ENCODE measurements at regions not wholly inside any gene's neighbourhood (a gene's known extent, or its start where the extent isn't known, plus 50 kb on each side); places are given as distances from the start of the nearest gene placed in this dataset.

DNA sequence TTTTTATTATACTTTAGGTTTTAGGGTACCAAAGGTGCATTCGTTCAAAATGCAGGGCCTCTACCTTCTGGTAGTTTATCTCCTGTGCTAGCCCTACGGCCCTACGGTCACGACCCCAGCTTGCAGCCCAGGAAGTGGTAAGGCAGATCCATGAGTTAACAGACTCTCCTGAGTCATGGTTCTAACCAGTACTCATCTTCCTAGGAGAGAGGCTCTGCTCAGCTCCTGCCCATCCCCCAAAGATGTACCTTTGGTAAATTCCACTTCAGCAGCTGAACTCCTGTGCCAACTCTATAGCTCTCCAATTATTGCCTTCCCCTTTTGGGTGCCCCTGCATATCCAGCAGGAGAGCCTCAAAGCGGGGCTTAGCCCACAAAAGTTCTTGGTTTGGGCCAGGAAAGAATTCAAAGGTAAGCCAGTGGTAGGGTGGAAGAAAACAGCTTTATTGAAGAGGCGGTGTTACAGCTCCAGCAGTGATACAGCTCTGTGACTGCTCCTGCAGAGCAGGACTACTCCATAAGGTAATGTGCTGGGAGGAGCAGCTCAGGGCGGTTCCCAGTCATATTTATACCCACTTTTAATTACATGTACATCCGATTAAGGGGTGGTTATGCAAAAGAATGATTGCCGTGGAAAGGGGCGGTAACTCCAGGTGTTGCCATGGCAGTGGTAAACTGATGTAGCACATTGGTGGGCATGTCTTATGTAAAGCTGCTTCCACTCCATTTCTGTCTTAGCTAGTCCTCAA is 241.4 kb downstream of the PMP22 start:
- DNase-seq, result no peak
- no peaks in the 10 kb centered on the region for H3K36me3 ChIP-seq
- no peaks in the 10 kb centered on the region for H3K27me3 ChIP-seq
- no peaks in the 10 kb centered on the region for H3K9me3 ChIP-seq
- TF ChIP-seq, protein P1, sequence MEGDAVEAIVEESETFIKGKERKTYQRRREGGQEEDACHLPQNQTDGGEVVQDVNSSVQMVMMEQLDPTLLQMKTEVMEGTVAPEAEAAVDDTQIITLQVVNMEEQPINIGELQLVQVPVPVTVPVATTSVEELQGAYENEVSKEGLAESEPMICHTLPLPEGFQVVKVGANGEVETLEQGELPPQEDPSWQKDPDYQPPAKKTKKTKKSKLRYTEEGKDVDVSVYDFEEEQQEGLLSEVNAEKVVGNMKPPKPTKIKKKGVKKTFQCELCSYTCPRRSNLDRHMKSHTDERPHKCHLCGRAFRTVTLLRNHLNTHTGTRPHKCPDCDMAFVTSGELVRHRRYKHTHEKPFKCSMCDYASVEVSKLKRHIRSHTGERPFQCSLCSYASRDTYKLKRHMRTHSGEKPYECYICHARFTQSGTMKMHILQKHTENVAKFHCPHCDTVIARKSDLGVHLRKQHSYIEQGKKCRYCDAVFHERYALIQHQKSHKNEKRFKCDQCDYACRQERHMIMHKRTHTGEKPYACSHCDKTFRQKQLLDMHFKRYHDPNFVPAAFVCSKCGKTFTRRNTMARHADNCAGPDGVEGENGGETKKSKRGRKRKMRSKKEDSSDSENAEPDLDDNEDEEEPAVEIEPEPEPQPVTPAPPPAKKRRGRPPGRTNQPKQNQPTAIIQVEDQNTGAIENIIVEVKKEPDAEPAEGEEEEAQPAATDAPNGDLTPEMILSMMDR (IDR thresholded peaks at IDR 0.05), result no peak
- H3K27ac ChIP-seq, result no peak overlapping the region
- intact Hi-C loops (cut with DNase I), result no loop called here
- H3K9ac ChIP-seq (ENCODE audit: low read depth in 2 of 2, low read length in 2 of 2), result no peak overlapping the region
- H3K4me1 ChIP-seq, result no peaks in the 10 kb centered on the region
- H3K4me3 ChIP-seq, result no peak overlapping the region

DNA sequence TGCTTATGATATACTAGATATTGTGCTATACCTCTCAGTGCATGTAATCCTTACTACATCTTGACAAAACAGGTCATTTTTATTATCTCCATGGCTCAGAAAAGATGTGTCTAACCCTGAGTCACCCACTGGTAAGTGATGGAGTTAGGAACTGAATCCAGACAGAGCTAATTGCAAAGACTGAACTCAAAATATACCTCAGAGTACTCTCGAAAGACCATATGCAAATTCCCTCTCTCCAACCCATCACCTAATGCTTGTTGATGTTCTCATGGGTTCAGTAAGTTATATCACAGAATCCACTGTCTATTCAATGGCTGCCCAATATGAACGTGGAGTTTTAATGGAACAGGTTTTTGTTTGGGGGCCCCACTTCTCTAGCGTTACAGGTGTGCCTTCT is 246.0 kb downstream of the PMP22 start:
- H3K36me3 ChIP-seq, result no peaks in the 10 kb centered on the region
- H3K27me3 ChIP-seq, result no peaks in the 10 kb centered on the region
- no peaks in the 10 kb centered on the region for H3K4me1 ChIP-seq
- no peak overlapping the region for H3K4me3 ChIP-seq
- DNase-seq, result no peak
- no peak overlapping the region for H3K27ac ChIP-seq
- no peaks in the 10 kb centered on the region for H3K9me3 ChIP-seq
- intact Hi-C loops (cut with DNase I), result no loop called here
- TF ChIP-seq, protein P1 (IDR thresholded peaks at IDR 0.05), result no peak
- H3K9ac ChIP-seq (ENCODE audit: low read depth in 2 of 2, low read length in 2 of 2), result no peak overlapping the region

DNA sequence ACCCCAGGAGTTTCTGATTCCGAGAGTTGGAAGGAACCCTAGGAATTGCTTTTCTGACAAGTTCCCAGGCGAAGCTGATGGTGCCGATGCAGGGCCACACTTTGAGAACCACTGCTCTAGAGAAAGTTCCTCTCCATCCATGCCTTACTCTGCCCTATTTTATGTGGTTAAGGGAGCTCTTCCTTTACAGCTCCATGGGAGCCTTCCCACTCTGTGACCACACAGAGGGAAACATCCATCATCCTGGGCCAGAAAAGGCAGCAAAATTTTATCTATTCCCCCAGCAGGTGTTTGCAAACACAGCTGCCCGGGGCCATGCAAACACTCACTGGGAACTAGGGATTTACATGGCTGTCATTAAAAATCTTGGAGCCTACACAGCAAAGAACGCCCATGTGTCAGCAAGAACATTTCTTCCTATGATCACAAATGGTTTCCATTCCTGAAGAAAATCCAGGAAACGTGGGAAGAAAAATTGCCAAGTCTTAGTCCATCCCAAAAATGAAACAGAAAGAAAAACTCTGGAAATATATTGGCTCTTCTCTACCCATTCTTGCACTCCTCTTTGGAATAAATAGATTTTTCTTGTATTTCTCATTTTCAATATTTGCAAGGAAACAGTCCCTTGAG is 252.7 kb downstream of the PMP22 start:
- Histone ChIP-seq H3K4me3 (no peak overlapping the region), H3K27ac (no peak overlapping the region), H3K4me1 (no peaks in the 10 kb centered on the region), H3K9me3 (no peaks in the 10 kb centered on the region), H3K27me3 (no peaks in the 10 kb centered on the region), H3K9ac (ENCODE audit: low read depth in 2 of 2, low read length in 2 of 2) (no peak overlapping the region), H3K36me3 (no peaks in the 10 kb centered on the region)
- intact Hi-C loops (cut with DNase I), result no loop called here
- DNase-seq, result no peak
- TF ChIP-seq, protein P1 (IDR thresholded peaks at IDR 0.05), result no peak

DNA sequence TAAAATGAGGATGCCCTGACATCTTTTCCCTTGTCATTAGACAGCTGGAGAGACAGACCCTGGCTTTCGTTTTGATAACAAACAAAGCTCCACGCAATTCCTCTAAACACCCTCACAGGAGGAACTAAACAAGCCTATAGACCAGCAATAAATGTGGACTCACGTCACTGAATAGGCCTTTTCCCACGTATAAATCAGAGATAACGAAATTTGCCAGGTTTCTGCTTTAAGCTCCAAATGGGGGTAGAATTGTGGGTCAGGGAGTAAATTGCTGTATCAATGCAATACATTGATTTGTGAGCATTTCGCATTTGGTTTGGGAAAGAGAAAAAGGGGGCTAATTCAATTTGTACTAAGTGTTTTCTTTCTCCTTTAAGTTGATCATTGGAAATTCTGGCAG is 256.0 kb downstream of the PMP22 start:
- Histone ChIP-seq H3K4me1 (no peaks in the 10 kb centered on the region), H3K36me3 (no peaks in the 10 kb centered on the region), H3K27me3 (no peaks in the 10 kb centered on the region), H3K9ac (ENCODE audit: low read depth in 2 of 2, low read length in 2 of 2) (no peak overlapping the region), H3K9me3 (no peaks in the 10 kb centered on the region), H3K27ac (no peak overlapping the region), H3K4me3 (no peak overlapping the region)
- DNase-seq, result no peak
- intact Hi-C loops (cut with DNase I), result no loop called here
- TF ChIP-seq, protein P1 (IDR thresholded peaks at IDR 0.05), result no peak

DNA sequence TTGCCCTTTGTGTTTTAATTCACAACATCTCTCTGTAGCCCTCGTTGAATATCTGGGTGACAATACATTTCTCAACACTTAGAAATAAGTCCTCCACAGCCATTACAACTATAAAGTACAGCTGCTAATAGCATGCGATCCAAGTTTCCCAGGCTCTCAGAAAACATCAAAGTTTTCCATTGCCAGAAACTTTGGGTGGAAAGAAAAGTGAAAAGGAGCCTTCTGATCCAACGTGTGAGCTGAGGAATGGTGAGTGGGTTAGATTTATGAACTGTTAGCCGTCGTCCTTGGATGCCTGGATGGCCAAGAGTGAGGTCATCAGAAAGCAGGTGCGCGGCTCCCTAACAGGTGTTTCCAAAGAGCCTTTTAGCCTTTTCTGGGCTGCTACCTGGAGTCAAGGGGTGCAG is 258.0 kb downstream of the PMP22 start:
- no peaks in the 10 kb centered on the region for H3K9me3 ChIP-seq
- H3K36me3 ChIP-seq, result no peaks in the 10 kb centered on the region
- H3K4me1 ChIP-seq, result no peaks in the 10 kb centered on the region
- DNase-seq, result no peak
- no peak overlapping the region for H3K9ac ChIP-seq (ENCODE audit: low read depth in 2 of 2, low read length in 2 of 2)
- TF ChIP-seq, protein P1 (IDR thresholded peaks at IDR 0.05), result no peak
- H3K27me3 ChIP-seq, result no peaks in the 10 kb centered on the region
- no peak overlapping the region for H3K4me3 ChIP-seq
- H3K27ac ChIP-seq, result no peak overlapping the region
- intact Hi-C loops (cut with DNase I), result no loop called here

Measured in colonic mucosa (tissue), 4 donors.